HG03159 (cell line): ENCODE measurements at regions not wholly inside any gene's neighbourhood (a gene's known extent, or its start where the extent isn't known, plus 50 kb on each side); places are given as distances from the start of the nearest gene placed in this dataset.
A peak's percentile ranks its signal among the peaks of the same experiment; 100 is the strongest.

ENCODE experiments used
- ATAC-seq: cut with Tn5 transposase; IDR thresholded peaks from one replicate; pipeline ENCODE4 v1.9.1; 2021; ENCODE audit warnings: mild to moderate bottlenecking, moderate library complexity; ENCODE audit not compliant: unreplicated experiment

- ATAC-seq = no peak
Observed at GRCh38 chrX:130974323-130974722, 71.3 kb upstream of the ENOX2 start.

- ATAC-seq = peak; percentile 87
Observed at GRCh38 chrX:130975947-130976346, 72.9 kb upstream of the ENOX2 start.

- ATAC-seq = no peak
Observed at GRCh38 chrX:130981836-130982235, 76.3 kb upstream of the ARHGAP36 start.

- ATAC-seq = no peak
Observed at GRCh38 chrX:130984782-130985181, 73.4 kb upstream of the ARHGAP36 start.

- no peak for ATAC-seq
Observed at GRCh38 chrX:130987241-130987640, 70.9 kb upstream of the ARHGAP36 start.

- ATAC-seq = no peak
Observed at GRCh38 chrX:130990723-130991122, 67.4 kb upstream of the ARHGAP36 start.

- ATAC-seq = no peak
Observed at GRCh38 chrX:130994671-130995070, 63.5 kb upstream of the ARHGAP36 start.

GRCh38 chrX:130995439-130995838, 62.7 kb upstream of the ARHGAP36 start:
- no peak for ATAC-seq

GRCh38 chrX:130997314-130997713, 60.8 kb upstream of the ARHGAP36 start:
- ATAC-seq = no peak

GRCh38 chrX:130999360-130999759, 58.8 kb upstream of the ARHGAP36 start:
- no peak for ATAC-seq
